ENCODE measurements at regions not wholly inside any gene's neighbourhood (a gene's known extent, or its start where the extent isn't known, plus 50 kb on each side); places are given as distances from the start of the nearest gene placed in this dataset.

DNA sequence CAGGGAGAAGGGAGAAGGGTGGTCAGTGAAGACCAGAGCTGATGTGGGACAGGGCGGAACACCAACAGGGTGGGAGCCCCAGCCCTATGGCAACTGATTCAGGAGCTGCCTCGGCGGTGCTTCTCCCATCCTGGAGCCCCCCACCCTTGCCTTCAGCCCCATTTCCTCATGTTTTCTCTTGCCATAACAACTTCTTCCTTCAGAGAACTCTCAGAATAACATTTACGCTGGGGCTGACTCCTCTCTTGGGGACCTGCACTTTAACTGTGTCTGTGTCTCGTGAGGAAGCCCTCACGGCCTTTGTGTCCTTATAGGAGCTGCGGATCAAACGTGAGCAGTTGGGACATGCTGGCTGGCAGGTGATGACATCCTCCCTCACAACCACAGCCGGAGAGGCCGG lies 116.4 kb upstream of the SNTG2 start:
- DNase-seq (no peak), ATAC-seq (no peak)
- Histone ChIP-seq H3K27ac (no peak overlapping the region), H3K4me3 (no peak overlapping the region), H3K36me3 (replicated peaks in 1 of 2; ENCODE audit: insufficient read depth in 1 of 2, low read depth in 2 of 2) (no peaks in the 10 kb centered on the region), H3K4me1 (no peaks in the 10 kb centered on the region), H3K27me3 (peaks cover 0 to 4% of the 10 kb centered on the region in 2 donors), H3K9me3 (no peaks in the 10 kb centered on the region)
- no peak for TF ChIP-seq POLR2A (IDR thresholded peaks at IDR 0.05)
- TF ChIP-seq, protein P1, sequence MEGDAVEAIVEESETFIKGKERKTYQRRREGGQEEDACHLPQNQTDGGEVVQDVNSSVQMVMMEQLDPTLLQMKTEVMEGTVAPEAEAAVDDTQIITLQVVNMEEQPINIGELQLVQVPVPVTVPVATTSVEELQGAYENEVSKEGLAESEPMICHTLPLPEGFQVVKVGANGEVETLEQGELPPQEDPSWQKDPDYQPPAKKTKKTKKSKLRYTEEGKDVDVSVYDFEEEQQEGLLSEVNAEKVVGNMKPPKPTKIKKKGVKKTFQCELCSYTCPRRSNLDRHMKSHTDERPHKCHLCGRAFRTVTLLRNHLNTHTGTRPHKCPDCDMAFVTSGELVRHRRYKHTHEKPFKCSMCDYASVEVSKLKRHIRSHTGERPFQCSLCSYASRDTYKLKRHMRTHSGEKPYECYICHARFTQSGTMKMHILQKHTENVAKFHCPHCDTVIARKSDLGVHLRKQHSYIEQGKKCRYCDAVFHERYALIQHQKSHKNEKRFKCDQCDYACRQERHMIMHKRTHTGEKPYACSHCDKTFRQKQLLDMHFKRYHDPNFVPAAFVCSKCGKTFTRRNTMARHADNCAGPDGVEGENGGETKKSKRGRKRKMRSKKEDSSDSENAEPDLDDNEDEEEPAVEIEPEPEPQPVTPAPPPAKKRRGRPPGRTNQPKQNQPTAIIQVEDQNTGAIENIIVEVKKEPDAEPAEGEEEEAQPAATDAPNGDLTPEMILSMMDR (IDR thresholded peaks at IDR 0.05) = no peak
- intact Hi-C loops (cut with DNase I) = no loop called here
- WGBS, 2 donors = 73 to 81% methylated on average over 5 to 10 of the region's 10 CpGs

GRCh38 chr2:833180-833579 lies 117.5 kb upstream of the SNTG2 start:
- TF ChIP-seq, protein P1 (IDR thresholded peaks at IDR 0.05) = no peak
- no peak for TF ChIP-seq POLR2A (IDR thresholded peaks at IDR 0.05)

DNA sequence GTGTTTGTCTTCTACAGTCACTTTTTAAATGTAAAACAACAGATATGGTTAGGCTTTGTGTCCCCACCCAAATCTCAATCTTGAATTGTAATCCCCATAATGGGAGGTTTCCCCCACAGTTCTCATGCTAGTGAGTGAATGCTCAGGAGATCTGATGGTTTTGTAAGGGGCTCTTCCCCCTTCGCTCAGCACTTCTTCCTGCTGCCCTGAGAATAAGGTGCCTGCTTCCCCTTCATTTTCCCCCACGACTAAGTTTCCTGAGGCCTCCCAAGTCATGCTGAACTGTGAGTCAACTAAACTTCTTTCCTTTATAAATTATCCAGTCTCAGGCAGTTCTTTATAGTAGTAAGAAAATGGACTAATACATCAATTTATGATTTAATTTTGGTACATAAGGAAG lies 118.0 kb upstream of the SNTG2 start:
- no peak overlapping the region for H3K27ac ChIP-seq
- WGBS, 2 donors = 65 to 78% methylated on average over 2 of the region's 2 CpGs
- H3K4me1 ChIP-seq = no peaks in the 10 kb centered on the region
- no peak overlapping the region for H3K4me3 ChIP-seq
- TF ChIP-seq, protein P1 (IDR thresholded peaks at IDR 0.05) = no peak
- TF ChIP-seq POLR2A (IDR thresholded peaks at IDR 0.05) = no peak
- H3K9me3 ChIP-seq = no peaks in the 10 kb centered on the region
- H3K27me3 ChIP-seq = peaks cover 0 to 4% of the 10 kb centered on the region in 2 donors
- intact Hi-C loops (cut with DNase I) = no loop called here
- DNase-seq (no peak), ATAC-seq (no peak)
- H3K36me3 ChIP-seq (replicated peaks in 1 of 2; ENCODE audit: insufficient read depth in 1 of 2, low read depth in 2 of 2) = no peaks in the 10 kb centered on the region

More at GRCh38 chr2:833180-833579, 117.5 kb upstream of the SNTG2 start:
- Histone ChIP-seq H3K27me3 (peaks cover 0 to 4% of the 10 kb centered on the region in 2 donors), H3K27ac (no peak overlapping the region), H3K9me3 (no peaks in the 10 kb centered on the region), H3K4me3 (no peak overlapping the region), H3K4me1 (no peaks in the 10 kb centered on the region), H3K36me3 (replicated peaks in 1 of 2; ENCODE audit: insufficient read depth in 1 of 2, low read depth in 2 of 2) (no peaks in the 10 kb centered on the region)
- DNase-seq = no peak
- WGBS, 2 donors = 56 to 65% methylated on average over 5 of the region's 5 CpGs
- no peak for ATAC-seq
- intact Hi-C loops (cut with DNase I) = no loop called here

- no peaks in the 10 kb centered on the region for H3K27me3 ChIP-seq
- no peaks in the 10 kb centered on the region for H3K36me3 ChIP-seq (replicated peaks in 1 of 2; ENCODE audit: insufficient read depth in 1 of 2, low read depth in 2 of 2)
- intact Hi-C loops (cut with DNase I) = no loop called here
- WGBS, 2 donors = 27 to 37% methylated on average over 5 of the region's 5 CpGs
- H3K4me3 ChIP-seq = no peak overlapping the region
- H3K4me1 ChIP-seq = no peaks in the 10 kb centered on the region
- ATAC-seq (no peak), DNase-seq (no peak)
- TF ChIP-seq, protein P1 (IDR thresholded peaks at IDR 0.05) = no peak
- TF ChIP-seq POLR2A (IDR thresholded peaks at IDR 0.05) = no peak
- no peak overlapping the region for H3K27ac ChIP-seq
- H3K9me3 ChIP-seq = no peaks in the 10 kb centered on the region
These were observed 119.0 kb upstream of the SNTG2 start for GRCh38 chr2:831622-832021.

GRCh38 chr2:831225-831536 lies 119.5 kb upstream of the SNTG2 start:
- Histone ChIP-seq H3K4me3 (no peak overlapping the region), H3K27ac (no peak overlapping the region), H3K4me1 (no peaks in the 10 kb centered on the region), H3K9me3 (no peaks in the 10 kb centered on the region), H3K36me3 (replicated peaks in 1 of 2; ENCODE audit: insufficient read depth in 1 of 2, low read depth in 2 of 2) (no peaks in the 10 kb centered on the region), H3K27me3 (no peaks in the 10 kb centered on the region)
- TF ChIP-seq POLR2A (IDR thresholded peaks at IDR 0.05) = no peak
- TF ChIP-seq, protein P1 (IDR thresholded peaks at IDR 0.05) = no peak
- intact Hi-C loops (cut with DNase I) = no loop called here
- no peak for DNase-seq
- ATAC-seq = no peak
- WGBS, 2 donors = 88% methylated on average over 8 of the region's 8 CpGs
